ENCODE measurements at regions not wholly inside any gene's neighbourhood (a gene's known extent, or its start where the extent isn't known, plus 50 kb on each side); places are given as distances from the start of the nearest gene placed in this dataset.

DNA sequence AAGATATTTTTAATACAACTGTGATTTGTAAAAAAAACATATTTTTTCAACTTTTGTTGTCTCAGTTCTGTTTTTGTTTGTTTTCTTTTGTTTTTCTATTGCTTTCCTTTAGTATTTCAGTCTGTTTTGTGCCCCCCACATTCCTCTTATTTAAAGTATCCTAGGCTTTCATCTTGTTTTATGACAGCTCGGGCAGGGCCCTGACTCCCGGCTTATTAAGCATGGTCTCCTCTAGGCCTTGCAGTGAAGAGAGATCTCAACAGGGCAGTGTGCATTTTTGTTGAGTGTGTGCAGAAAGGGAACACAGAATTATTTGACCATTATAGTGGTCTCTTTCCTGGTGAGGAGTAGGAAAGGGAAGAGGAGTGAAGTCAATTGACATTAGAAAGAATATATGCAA, 110.2 kb upstream of the SLC38A4 start:
- no peak for TF ChIP-seq CTCF (IDR thresholded peaks at IDR 0.05; ENCODE audit: low read depth, low read length)
- TF ChIP-seq EZH2phosphoT487 (IDR thresholded peaks at IDR 0.05; ENCODE audit: low read depth): no peak
